ENCODE measurements at regions not wholly inside any gene's neighbourhood (a gene's known extent, or its start where the extent isn't known, plus 50 kb on each side); places are given as distances from the start of the nearest gene placed in this dataset.

DNA sequence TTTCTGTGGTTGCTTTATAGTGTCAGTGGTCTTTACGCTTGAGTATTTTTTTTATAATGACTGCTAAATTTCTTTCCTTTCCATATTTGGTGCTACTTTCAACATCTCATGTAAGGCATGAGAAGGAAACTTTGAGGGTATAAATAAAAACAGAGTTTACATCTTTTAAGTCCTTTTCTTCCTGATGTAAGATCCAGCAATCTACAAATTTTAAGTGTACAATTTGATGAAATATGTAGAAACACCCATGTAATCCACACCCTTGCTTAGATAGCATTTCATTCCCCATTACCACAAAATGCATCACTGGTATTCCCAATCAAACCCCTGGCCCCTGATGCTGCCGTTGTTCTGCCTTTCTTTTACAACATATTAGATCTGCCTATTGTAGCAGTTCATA is 769.1 kb downstream of the CCDC85A start:
- no peak overlapping the region for H3K9ac ChIP-seq (ENCODE audit: extremely low read depth, insufficient read length, low read length)
- H3K18ac ChIP-seq (ENCODE audit: insufficient read length, low read depth, low read length) = no peak overlapping the region
- H2BK5ac ChIP-seq (ENCODE audit: insufficient read length, low read length) = no peak overlapping the region
- no peak overlapping the region for H3K56ac ChIP-seq (ENCODE audit: insufficient read length, low read depth, low read length)
- Mint-ChIP-seq H3K27me3 (ENCODE audit: low read depth) (no peaks in the 10 kb centered on the region), H3K4me3 (no peak overlapping the region), H3K36me3 (ENCODE audit: insufficient read depth in 1 of 3, low read depth in 3 of 3) (peaks cover 0 to 4% (median 0%) of the 10 kb centered on the region in 3 experiments; a peak in 1 of 7 replicates), H3K27ac (no peak overlapping the region), H3K9me3 (peaks cover 7 to 10% of the 10 kb centered on the region in 2 experiments; a peak in 4 of 5 replicates), H3K4me1 (no peaks in the 10 kb centered on the region)
- H3K27ac ChIP-seq (ENCODE audit: insufficient read length, low read depth, low read length) = no peak overlapping the region
- H3K9me3 ChIP-seq (ENCODE audit: control insufficient read depth, low read depth, low read length) = no peaks in the 10 kb centered on the region
- H3K23ac ChIP-seq (ENCODE audit: insufficient read length, low read depth, low read length) = no peak overlapping the region
- no peaks in the 10 kb centered on the region for H3K4me1 ChIP-seq (ENCODE audit: insufficient read depth, low read length)
- DNase-seq = no peak
- H4K91ac ChIP-seq (ENCODE audit: insufficient read length, low read depth, low read length) = no peak overlapping the region
- no peak overlapping the region for H3T11ph ChIP-seq (ENCODE audit: low read length)
- H2AK5ac ChIP-seq (ENCODE audit: insufficient read length, low read length) = no peak overlapping the region
- no peak overlapping the region for H4K5ac ChIP-seq (ENCODE audit: insufficient read length, low read depth, low read length)
- no peak overlapping the region for H3K14ac ChIP-seq (ENCODE audit: insufficient read depth, low read length)
- H2BK120ac ChIP-seq (ENCODE audit: low read depth, low read length, poor library complexity, severe bottlenecking) = no peak overlapping the region
- TF ChIP-seq, protein P1, sequence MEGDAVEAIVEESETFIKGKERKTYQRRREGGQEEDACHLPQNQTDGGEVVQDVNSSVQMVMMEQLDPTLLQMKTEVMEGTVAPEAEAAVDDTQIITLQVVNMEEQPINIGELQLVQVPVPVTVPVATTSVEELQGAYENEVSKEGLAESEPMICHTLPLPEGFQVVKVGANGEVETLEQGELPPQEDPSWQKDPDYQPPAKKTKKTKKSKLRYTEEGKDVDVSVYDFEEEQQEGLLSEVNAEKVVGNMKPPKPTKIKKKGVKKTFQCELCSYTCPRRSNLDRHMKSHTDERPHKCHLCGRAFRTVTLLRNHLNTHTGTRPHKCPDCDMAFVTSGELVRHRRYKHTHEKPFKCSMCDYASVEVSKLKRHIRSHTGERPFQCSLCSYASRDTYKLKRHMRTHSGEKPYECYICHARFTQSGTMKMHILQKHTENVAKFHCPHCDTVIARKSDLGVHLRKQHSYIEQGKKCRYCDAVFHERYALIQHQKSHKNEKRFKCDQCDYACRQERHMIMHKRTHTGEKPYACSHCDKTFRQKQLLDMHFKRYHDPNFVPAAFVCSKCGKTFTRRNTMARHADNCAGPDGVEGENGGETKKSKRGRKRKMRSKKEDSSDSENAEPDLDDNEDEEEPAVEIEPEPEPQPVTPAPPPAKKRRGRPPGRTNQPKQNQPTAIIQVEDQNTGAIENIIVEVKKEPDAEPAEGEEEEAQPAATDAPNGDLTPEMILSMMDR (conservative IDR thresholded peaks at IDR 0.05) = no peak
- H3K79me2 ChIP-seq (ENCODE audit: insufficient read depth, low read length) = no peaks in the 10 kb centered on the region
- H4K8ac ChIP-seq (replicated peaks; ENCODE audit: insufficient read length, low read depth, low read length) = no peak overlapping the region
- no peaks in the 10 kb centered on the region for H4K20me1 ChIP-seq (ENCODE audit: control insufficient read depth, insufficient read depth, insufficient read length)
- H2BK12ac ChIP-seq (ENCODE audit: insufficient read length, low read depth, low read length) = no peak overlapping the region
- H3K23me2 ChIP-seq (ENCODE audit: insufficient read length, low read depth, low read length, poor library complexity, severe bottlenecking) = no peaks in the 10 kb centered on the region
- H3K4ac ChIP-seq (ENCODE audit: low read depth, low read length) = no peak overlapping the region
- no peak overlapping the region for H3K4me2 ChIP-seq (ENCODE audit: insufficient read depth, insufficient read length, low read length)
- H2AFZ ChIP-seq (ENCODE audit: low read length) = no peak overlapping the region
- no peaks in the 10 kb centered on the region for H3K79me1 ChIP-seq (ENCODE audit: insufficient read depth, low read depth, low read length, poor library complexity, severe bottlenecking)
- no peak overlapping the region for H2BK15ac ChIP-seq (ENCODE audit: low read depth, low read length)
- WGBS (ENCODE audit: extremely low coverage, insufficient read length, low lambda C conversion rate) = no CpG with 5 or more reads among the region's 2 CpGs
- no peaks in the 10 kb centered on the region for H3K27me3 ChIP-seq (ENCODE audit: insufficient read depth, low read length)
- H2BK20ac ChIP-seq (ENCODE audit: low read depth, low read length, poor library complexity, severe bottlenecking) = no peak overlapping the region

Measured in H9 (cell line).